Liver (tissue), 8 donors: ENCODE measurements at regions not wholly inside any gene's neighbourhood (a gene's known extent, or its start where the extent isn't known, plus 50 kb on each side); places are given as distances from the start of the nearest gene placed in this dataset.

Experiments used
- DNase-seq: peaks from one replicate; pipeline ENCODE4 v3.0.0-alpha.2; 2017; ENCODE audit warnings: low spot score
- H3K27ac ChIP-seq, 2 donors: one replicate each; pipeline ENCODE4 v1.7.0; 2013; ENCODE audit warnings: inconsistent platforms in 2 of 2, low read length in 2 of 2, control low read depth in 1 of 2, low read depth in 1 of 2, mild to moderate bottlenecking in 1 of 2
- H3K27me3 ChIP-seq, 4 donors: one replicate each; pipeline versions ENCODE4 v1.6.1 to v1.7.0; 2013; ENCODE audit warnings: low read length in 3 of 4, inconsistent platforms in 1 of 4, mild to moderate bottlenecking in 1 of 4, moderate library complexity in 1 of 4; ENCODE audit not compliant: control insufficient read depth in 4 of 4, insufficient read depth in 4 of 4
- H3K36me3 ChIP-seq, 4 donors: one replicate each; pipeline versions ENCODE4 v1.6.1 to v1.7.0; 2013; ENCODE audit warnings: low read length in 3 of 4, mild to moderate bottlenecking in 3 of 4, low read depth in 1 of 4, moderate library complexity in 1 of 4; ENCODE audit not compliant: control insufficient read depth in 4 of 4, insufficient read depth in 3 of 4
- H3K4me1 ChIP-seq, 4 donors: one replicate each; pipeline versions ENCODE4 v1.6.1 to v1.7.0; 2013; ENCODE audit warnings: low read length in 3 of 4, mild to moderate bottlenecking in 3 of 4, moderate library complexity in 1 of 4; ENCODE audit not compliant: control insufficient read depth in 4 of 4, insufficient read depth in 4 of 4
- H3K4me3 ChIP-seq, 3 donors: one replicate each; pipeline versions ENCODE4 v1.6.1 to v1.7.0; 2013; ENCODE audit warnings: low read length in 3 of 3, control low read depth in 1 of 3, low read depth in 1 of 3, mild to moderate bottlenecking in 1 of 3
- H3K9ac ChIP-seq, 2 donors: one replicate each; pipeline ENCODE4 v1.7.0; 2013; ENCODE audit warnings: low read length in 2 of 2, mild to moderate bottlenecking in 2 of 2, moderate library complexity in 2 of 2, control low read depth in 1 of 2, low read depth in 1 of 2
- H3K9me3 ChIP-seq, 4 donors: one replicate each; pipeline versions ENCODE4 v1.6.1 to v1.7.0; 2013; ENCODE audit warnings: low read length in 3 of 4; ENCODE audit not compliant: control insufficient read depth in 4 of 4
- CTCF ChIP-seq: fragments of 150-350 bp; IDR thresholded peaks from 2 replicates; pipeline ENCODE4 v1.5.1; 2017; ENCODE audit warnings: improper control_type of control experiment, low read depth, low read length; ENCODE audit not compliant: missing input control
- EGR1 ChIP-seq, 2 donors: IDR thresholded peaks; 2 replicates each; pipeline ENCODE4 v1.6.1; 2016 to 2018; ENCODE audit warnings: antibody characterized with exemption in 2 of 2, low read depth in 2 of 2
- FOXA1 ChIP-seq: IDR thresholded peaks from 2 replicates; pipeline ENCODE4 v1.6.1; 2016; ENCODE audit warnings: antibody characterized with exemption
- HNF4A ChIP-seq, 2 donors: conservative IDR thresholded peaks; 2 replicates each; pipeline ENCODE4 v1.6.1; 2016; ENCODE audit warnings: antibody characterized with exemption in 2 of 2, mild to moderate bottlenecking in 2 of 2
- JUND ChIP-seq, 2 donors: IDR thresholded peaks; 2 replicates each; pipeline ENCODE4 v1.6.1; 2016; ENCODE audit warnings: antibody characterized with exemption in 2 of 2
- NR2F2 ChIP-seq: IDR thresholded peaks from 2 replicates; pipeline ENCODE4 v1.6.1; 2016; ENCODE audit warnings: antibody characterized with exemption
- RAD21 ChIP-seq, 2 donors: IDR thresholded peaks; 2 replicates each; pipeline ENCODE4 v1.6.1; 2016; ENCODE audit warnings: antibody characterized with exemption in 2 of 2, mild to moderate bottlenecking in 2 of 2
- RXRA ChIP-seq, 2 donors: IDR thresholded peaks; 2 replicates each; pipeline ENCODE4 v1.6.1; 2017 to 2018; ENCODE audit warnings: antibody characterized with exemption in 2 of 2, mild to moderate bottlenecking in 1 of 2
- SP1 ChIP-seq: IDR thresholded peaks from 2 replicates; pipeline ENCODE4 v1.6.1; 2018; ENCODE audit warnings: antibody characterized with exemption, mild to moderate bottlenecking
- TAF1 ChIP-seq: conservative IDR thresholded peaks from 2 replicates; pipeline ENCODE4 v1.6.1; 2016; ENCODE audit warnings: antibody characterized with exemption, mild to moderate bottlenecking
- YY1 ChIP-seq: IDR thresholded peaks from 2 replicates; pipeline ENCODE4 v1.6.1; 2016; ENCODE audit warnings: antibody characterized with exemption, mild to moderate bottlenecking
- ZBTB33 ChIP-seq: IDR thresholded peaks from 2 replicates; pipeline ENCODE4 v1.6.1; 2016; ENCODE audit warnings: antibody characterized with exemption
- WGBS: extraction: QIAGEN DNeasy Blood & Tissue Kit; methylation state at CpG from one replicate; pipeline ENCODE4 v1.1.7; 2013; 5-methylcytosine and 5-hydroxymethylcytosine counted together
- TF ChIP-seq, protein P1 (sequence below): IDR thresholded peaks from 2 replicates; pipeline ENCODE4 v1.6.1; 2016; ENCODE audit warnings: antibody characterized with exemption
- TF ChIP-seq, protein P2 (sequence below): IDR thresholded peaks from 2 replicates; pipeline ENCODE4 v1.6.1; 2016; ENCODE audit warnings: antibody characterized with exemption, mild to moderate bottlenecking
- TF ChIP-seq, protein P3 (sequence below): IDR thresholded peaks from 2 replicates; pipeline ENCODE4 v1.6.1; 2016; ENCODE audit warnings: antibody characterized with exemption
- donor health status: healthy.
- donor health status: healthy.
- donor health status: healthy.
- donor health status: healthy.
- donor health status: healthy.

GRCh38 chr2:192775011-192775410, 580.3 kb upstream of the TMEFF2 start:
- H3K27ac ChIP-seq = no peak overlapping the region
- H3K9me3 ChIP-seq = peaks cover 0 to 2% (median 0%) of the 10 kb centered on the region in 4 donors
- no peaks in the 10 kb centered on the region for H3K36me3 ChIP-seq
- H3K4me3 ChIP-seq = no peak overlapping the region
- H3K27me3 ChIP-seq = no peaks in the 10 kb centered on the region
- 91% methylated on average over 4 of the region's 4 CpGs for WGBS
- H3K4me1 ChIP-seq = peaks cover 0 to 2% (median 0%) of the 10 kb centered on the region in 4 donors
- H3K9ac ChIP-seq = no peak overlapping the region
- DNase-seq = no peak
- TF ChIP-seq NR2F2 = no peak
- TF ChIP-seq, protein P1, sequence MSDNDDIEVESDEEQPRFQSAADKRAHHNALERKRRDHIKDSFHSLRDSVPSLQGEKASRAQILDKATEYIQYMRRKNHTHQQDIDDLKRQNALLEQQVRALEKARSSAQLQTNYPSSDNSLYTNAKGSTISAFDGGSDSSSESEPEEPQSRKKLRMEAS = no peak
- TF ChIP-seq ZBTB33 = no peak
- no peak for TF ChIP-seq EGR1 (IDR thresholded peaks at IDR 0.05; ENCODE audit: low read depth in 2 of 2)
- TF ChIP-seq, protein P2, sequence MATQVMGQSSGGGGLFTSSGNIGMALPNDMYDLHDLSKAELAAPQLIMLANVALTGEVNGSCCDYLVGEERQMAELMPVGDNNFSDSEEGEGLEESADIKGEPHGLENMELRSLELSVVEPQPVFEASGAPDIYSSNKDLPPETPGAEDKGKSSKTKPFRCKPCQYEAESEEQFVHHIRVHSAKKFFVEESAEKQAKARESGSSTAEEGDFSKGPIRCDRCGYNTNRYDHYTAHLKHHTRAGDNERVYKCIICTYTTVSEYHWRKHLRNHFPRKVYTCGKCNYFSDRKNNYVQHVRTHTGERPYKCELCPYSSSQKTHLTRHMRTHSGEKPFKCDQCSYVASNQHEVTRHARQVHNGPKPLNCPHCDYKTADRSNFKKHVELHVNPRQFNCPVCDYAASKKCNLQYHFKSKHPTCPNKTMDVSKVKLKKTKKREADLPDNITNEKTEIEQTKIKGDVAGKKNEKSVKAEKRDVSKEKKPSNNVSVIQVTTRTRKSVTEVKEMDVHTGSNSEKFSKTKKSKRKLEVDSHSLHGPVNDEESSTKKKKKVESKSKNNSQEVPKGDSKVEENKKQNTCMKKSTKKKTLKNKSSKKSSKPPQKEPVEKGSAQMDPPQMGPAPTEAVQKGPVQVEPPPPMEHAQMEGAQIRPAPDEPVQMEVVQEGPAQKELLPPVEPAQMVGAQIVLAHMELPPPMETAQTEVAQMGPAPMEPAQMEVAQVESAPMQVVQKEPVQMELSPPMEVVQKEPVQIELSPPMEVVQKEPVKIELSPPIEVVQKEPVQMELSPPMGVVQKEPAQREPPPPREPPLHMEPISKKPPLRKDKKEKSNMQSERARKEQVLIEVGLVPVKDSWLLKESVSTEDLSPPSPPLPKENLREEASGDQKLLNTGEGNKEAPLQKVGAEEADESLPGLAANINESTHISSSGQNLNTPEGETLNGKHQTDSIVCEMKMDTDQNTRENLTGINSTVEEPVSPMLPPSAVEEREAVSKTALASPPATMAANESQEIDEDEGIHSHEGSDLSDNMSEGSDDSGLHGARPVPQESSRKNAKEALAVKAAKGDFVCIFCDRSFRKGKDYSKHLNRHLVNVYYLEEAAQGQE = no peak
- no peak for TF ChIP-seq HNF4A (conservative IDR thresholded peaks at IDR 0.05)
- no peak for TF ChIP-seq FOXA1
- no peak for TF ChIP-seq RXRA (IDR thresholded peaks at IDR 0.05)
- TF ChIP-seq SP1 = no peak
- TF ChIP-seq, protein P3, sequence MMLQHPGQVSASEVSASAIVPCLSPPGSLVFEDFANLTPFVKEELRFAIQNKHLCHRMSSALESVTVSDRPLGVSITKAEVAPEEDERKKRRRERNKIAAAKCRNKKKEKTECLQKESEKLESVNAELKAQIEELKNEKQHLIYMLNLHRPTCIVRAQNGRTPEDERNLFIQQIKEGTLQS = no peak
- no peak for TF ChIP-seq CTCF
- TF ChIP-seq YY1 = no peak
- no peak for TF ChIP-seq TAF1
- TF ChIP-seq RAD21 (IDR thresholded peaks at IDR 0.05) = no peak

DNA sequence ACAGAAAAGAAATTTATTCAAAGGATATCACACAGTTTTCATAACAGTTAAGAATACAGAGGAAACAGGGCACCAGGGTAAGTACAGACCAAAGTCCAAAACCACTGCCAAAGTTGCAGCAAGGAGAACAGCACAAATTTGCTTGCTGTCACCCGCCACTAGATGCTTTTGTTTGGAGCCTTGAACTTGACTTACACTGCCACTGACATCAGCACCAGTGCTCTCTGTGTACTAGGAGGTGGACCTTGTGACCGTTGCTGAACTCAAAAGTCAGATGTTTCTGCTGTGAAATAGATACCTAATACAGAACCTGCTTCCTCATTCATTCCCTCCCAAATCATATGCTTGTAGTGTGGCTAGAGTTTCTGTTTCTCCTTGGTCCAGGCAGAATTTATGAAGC, 578.3 kb upstream of the TMEFF2 start:
- Histone ChIP-seq H3K27me3 (no peaks in the 10 kb centered on the region), H3K36me3 (no peaks in the 10 kb centered on the region), H3K27ac (no peak overlapping the region), H3K4me1 (peaks cover 0 to 2% (median 0%) of the 10 kb centered on the region in 4 donors), H3K9ac (no peak overlapping the region), H3K9me3 (no peaks in the 10 kb centered on the region), H3K4me3 (no peak overlapping the region)
- 20% methylated on average over 2 of the region's 2 CpGs for WGBS
- DNase-seq = no peak
- TF ChIP-seq, protein P3 = no peak
- TF ChIP-seq, protein P1 = no peak
- TF ChIP-seq YY1 (no peak), NR2F2 (no peak), FOXA1 (no peak), RAD21 (IDR thresholded peaks at IDR 0.05) (no peak), ZBTB33 (no peak), JUND (IDR thresholded peaks at IDR 0.05) (no peak), HNF4A (conservative IDR thresholded peaks at IDR 0.05) (peak; percentile 37 to 49)
